ENCODE measurements at regions not wholly inside any gene's neighbourhood (a gene's known extent, or its start where the extent isn't known, plus 50 kb on each side); places are given as distances from the start of the nearest gene placed in this dataset.

- no peak for TF ChIP-seq EZH2phosphoT487 (IDR thresholded peaks at IDR 0.05; ENCODE audit: low read depth)
- H3K27ac ChIP-seq (ENCODE audit: low read length) = no peak overlapping the region
- no peaks in the 10 kb centered on the region for H3K4me1 ChIP-seq (ENCODE audit: low read length)
- no peaks in the 10 kb centered on the region for H3K9me3 ChIP-seq (ENCODE audit: insufficient read depth, low read length)
- H2AFZ ChIP-seq (ENCODE audit: low read depth, low read length) = no peak overlapping the region
- no peak overlapping the region for H3K9ac ChIP-seq (ENCODE audit: low read length)
- H3K36me3 ChIP-seq (replicated peaks; ENCODE audit: low read depth, low read length) = no peaks in the 10 kb centered on the region
- no peak overlapping the region for H3K4me3 ChIP-seq (ENCODE audit: low read length)
- H3K27me3 ChIP-seq (ENCODE audit: low read depth, low read length) = no peaks in the 10 kb centered on the region
- no peaks in the 10 kb centered on the region for H4K20me1 ChIP-seq (ENCODE audit: insufficient read depth, low read length)
- no peak overlapping the region for H3K4me2 ChIP-seq (ENCODE audit: low read length)
- H3K79me2 ChIP-seq (ENCODE audit: low read length) = no peaks in the 10 kb centered on the region
These were observed 88.8 kb downstream of the CD24 start for GRCh38 chr6:106885679-106886078.

DNA sequence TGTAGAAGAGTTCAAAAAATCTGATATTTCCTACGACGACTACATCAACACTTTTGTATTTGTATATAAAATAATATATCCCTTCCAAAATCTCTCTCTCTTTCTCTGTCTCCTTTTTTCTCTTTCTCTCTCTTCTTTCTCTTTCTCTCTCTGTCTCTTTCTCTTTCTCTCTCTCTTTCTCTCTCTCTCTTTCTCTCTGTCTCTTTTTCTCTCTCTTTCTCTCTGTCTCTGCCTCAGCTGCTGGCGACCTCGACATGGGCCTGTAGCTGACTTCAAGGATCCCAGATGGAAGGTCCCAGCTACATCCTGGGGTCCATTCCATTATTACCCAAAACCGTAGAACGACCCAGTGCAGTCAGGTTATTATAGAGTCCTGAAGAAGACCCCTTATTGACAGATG, 90.0 kb downstream of the CD24 start:
- H3K4me2 ChIP-seq (ENCODE audit: low read length) = no peak overlapping the region
- H3K27ac ChIP-seq (ENCODE audit: low read length) = no peak overlapping the region
- no peaks in the 10 kb centered on the region for H4K20me1 ChIP-seq (ENCODE audit: insufficient read depth, low read length)
- no peaks in the 10 kb centered on the region for H3K4me1 ChIP-seq (ENCODE audit: low read length)
- TF ChIP-seq, protein P1, sequence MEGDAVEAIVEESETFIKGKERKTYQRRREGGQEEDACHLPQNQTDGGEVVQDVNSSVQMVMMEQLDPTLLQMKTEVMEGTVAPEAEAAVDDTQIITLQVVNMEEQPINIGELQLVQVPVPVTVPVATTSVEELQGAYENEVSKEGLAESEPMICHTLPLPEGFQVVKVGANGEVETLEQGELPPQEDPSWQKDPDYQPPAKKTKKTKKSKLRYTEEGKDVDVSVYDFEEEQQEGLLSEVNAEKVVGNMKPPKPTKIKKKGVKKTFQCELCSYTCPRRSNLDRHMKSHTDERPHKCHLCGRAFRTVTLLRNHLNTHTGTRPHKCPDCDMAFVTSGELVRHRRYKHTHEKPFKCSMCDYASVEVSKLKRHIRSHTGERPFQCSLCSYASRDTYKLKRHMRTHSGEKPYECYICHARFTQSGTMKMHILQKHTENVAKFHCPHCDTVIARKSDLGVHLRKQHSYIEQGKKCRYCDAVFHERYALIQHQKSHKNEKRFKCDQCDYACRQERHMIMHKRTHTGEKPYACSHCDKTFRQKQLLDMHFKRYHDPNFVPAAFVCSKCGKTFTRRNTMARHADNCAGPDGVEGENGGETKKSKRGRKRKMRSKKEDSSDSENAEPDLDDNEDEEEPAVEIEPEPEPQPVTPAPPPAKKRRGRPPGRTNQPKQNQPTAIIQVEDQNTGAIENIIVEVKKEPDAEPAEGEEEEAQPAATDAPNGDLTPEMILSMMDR (IDR thresholded peaks at IDR 0.05; ENCODE audit: low read depth, low read length) = no peak
- TF ChIP-seq EZH2phosphoT487 (IDR thresholded peaks at IDR 0.05; ENCODE audit: low read depth) = no peak
- no peaks in the 10 kb centered on the region for H3K79me2 ChIP-seq (ENCODE audit: low read length)
- no peak overlapping the region for H3K4me3 ChIP-seq (ENCODE audit: low read length)
- no peak overlapping the region for H3K9ac ChIP-seq (ENCODE audit: low read length)
- H3K9me3 ChIP-seq (ENCODE audit: insufficient read depth, low read length) = no peaks in the 10 kb centered on the region
- no peak overlapping the region for H2AFZ ChIP-seq (ENCODE audit: low read depth, low read length)
- no peaks in the 10 kb centered on the region for H3K36me3 ChIP-seq (replicated peaks; ENCODE audit: low read depth, low read length)
- no peaks in the 10 kb centered on the region for H3K27me3 ChIP-seq (ENCODE audit: low read depth, low read length)

- Histone ChIP-seq H3K9me3 (ENCODE audit: insufficient read depth, low read length) (no peaks in the 10 kb centered on the region), H3K36me3 (replicated peaks; ENCODE audit: low read depth, low read length) (no peaks in the 10 kb centered on the region), H3K27ac (ENCODE audit: low read length) (no peak overlapping the region), H3K27me3 (ENCODE audit: low read depth, low read length) (no peaks in the 10 kb centered on the region), H3K4me2 (ENCODE audit: low read length) (no peak overlapping the region), H4K20me1 (ENCODE audit: insufficient read depth, low read length) (no peaks in the 10 kb centered on the region), H3K79me2 (ENCODE audit: low read length) (no peaks in the 10 kb centered on the region), H3K4me1 (ENCODE audit: low read length) (no peaks in the 10 kb centered on the region), H2AFZ (ENCODE audit: low read depth, low read length) (no peak overlapping the region), H3K4me3 (ENCODE audit: low read length) (no peak overlapping the region), H3K9ac (ENCODE audit: low read length) (no peak overlapping the region)
- TF ChIP-seq EZH2phosphoT487 (IDR thresholded peaks at IDR 0.05; ENCODE audit: low read depth) = no peak
- TF ChIP-seq, protein P1 (IDR thresholded peaks at IDR 0.05; ENCODE audit: low read depth, low read length) = peak; percentile 10; the same call in 1 of the 2 replicates
These were observed 90.7 kb downstream of the CD24 start for GRCh38 chr6:106883808-106884262.

- Histone ChIP-seq H2AFZ (ENCODE audit: low read depth, low read length) (no peak overlapping the region), H3K9me3 (ENCODE audit: insufficient read depth, low read length) (no peaks in the 10 kb centered on the region), H3K79me2 (ENCODE audit: low read length) (no peaks in the 10 kb centered on the region), H3K4me1 (ENCODE audit: low read length) (no peaks in the 10 kb centered on the region), H3K36me3 (replicated peaks; ENCODE audit: low read depth, low read length) (no peaks in the 10 kb centered on the region), H3K27me3 (ENCODE audit: low read depth, low read length) (no peaks in the 10 kb centered on the region), H3K9ac (ENCODE audit: low read length) (no peak overlapping the region), H3K4me2 (ENCODE audit: low read length) (no peak overlapping the region), H3K27ac (ENCODE audit: low read length) (no peak overlapping the region), H4K20me1 (ENCODE audit: insufficient read depth, low read length) (no peaks in the 10 kb centered on the region), H3K4me3 (ENCODE audit: low read length) (no peak overlapping the region)
- no peak for TF ChIP-seq EZH2phosphoT487 (IDR thresholded peaks at IDR 0.05; ENCODE audit: low read depth)
- TF ChIP-seq, protein P1 (IDR thresholded peaks at IDR 0.05; ENCODE audit: low read depth, low read length) = no peak
These were observed 91.7 kb downstream of the CD24 start for GRCh38 chr6:106882601-106883518.
